DND-41 (cell line): ENCODE measurements at regions not wholly inside any gene's neighbourhood (a gene's known extent, or its start where the extent isn't known, plus 50 kb on each side); places are given as distances from the start of the nearest gene placed in this dataset.

Experiments
- ATAC-seq: fragments of 200-7000 bp; cut with Tn5 transposase; 3 replicates; pipeline ENCODE4 v1.9.1; 2021; ENCODE audit warnings: low read depth; ENCODE audit not compliant: insufficient read depth
- DNase-seq: peaks from one replicate; pipeline ENCODE4 v3.0.0-alpha.2; 2020
- H2AFZ ChIP-seq: 2 replicates; pipeline ENCODE4 v1.6.0; 2012; ENCODE audit warnings: low read depth, low read length
- H3K27ac ChIP-seq: 2 replicates; pipeline ENCODE4 v1.5.1; 2012; ENCODE audit warnings: low read length, inconsistent platforms
- H3K27me3 ChIP-seq: fragments of 200-600 bp; sonication (generic); 2 replicates; pipeline ENCODE4 v1.6.0; 2012; ENCODE audit warnings: low read length, mild to moderate bottlenecking, inconsistent platforms; ENCODE audit not compliant: insufficient read depth, poor library complexity
- H3K36me3 ChIP-seq: 2 replicates; pipeline ENCODE4 v1.5.1; 2012; ENCODE audit warnings: low read length, inconsistent platforms; ENCODE audit not compliant: insufficient read depth
- H3K4me1 ChIP-seq: 2 replicates; pipeline ENCODE4 v1.5.1; 2012; ENCODE audit warnings: mild to moderate bottlenecking, low read length; ENCODE audit not compliant: insufficient read depth
- H3K4me2 ChIP-seq: 2 replicates; pipeline ENCODE4 v1.6.0; 2012; ENCODE audit warnings: mild to moderate bottlenecking, moderate library complexity, low read length, inconsistent platforms; ENCODE audit not compliant: insufficient read depth
- H3K4me3 ChIP-seq, 2 experiments: fragments of 200-600 bp in 1 of 2; shearing (Covaris generic) in 1 of 2; 2 replicates each; pipeline ENCODE4 v1.5.1; 2012 to 2016; ENCODE audit warnings: inconsistent platforms in 2 of 2, low read length in 2 of 2, mild to moderate bottlenecking in 2 of 2, low read depth in 1 of 2, moderate library complexity in 1 of 2
- H3K79me2 ChIP-seq: 2 replicates; pipeline ENCODE4 v1.6.0; 2012; ENCODE audit warnings: low read length, inconsistent platforms; ENCODE audit not compliant: insufficient read depth
- H3K9ac ChIP-seq: 2 replicates; pipeline ENCODE4 v1.6.0; 2012; ENCODE audit warnings: low read depth, mild to moderate bottlenecking, inconsistent platforms, low read length, moderate library complexity
- H3K9me3 ChIP-seq: 2 replicates; pipeline ENCODE4 v1.5.1; 2012; ENCODE audit warnings: low read length, moderate library complexity, mild to moderate bottlenecking, inconsistent platforms; ENCODE audit not compliant: insufficient read depth, severe bottlenecking
- H4K20me1 ChIP-seq: 2 replicates; pipeline ENCODE4 v1.6.0; 2012; ENCODE audit warnings: low read length; ENCODE audit not compliant: insufficient read depth
- EZH2 ChIP-seq: IDR thresholded peaks from 3 replicates; pipeline ENCODE4 v1.6.1; 2012; ENCODE audit warnings: borderline replicate concordance, low read depth, mild to moderate bottlenecking, moderate library complexity, low read length, inconsistent platforms; ENCODE audit not compliant: severe bottlenecking
- TF ChIP-seq, protein P1 (sequence below): IDR thresholded peaks from 2 replicates; pipeline ENCODE4 v1.5.1; 2012; ENCODE audit warnings: borderline replicate concordance, low read length, moderate library complexity, mild to moderate bottlenecking; ENCODE audit not compliant: poor library complexity, severe bottlenecking; ENCODE audit errors: extremely low read depth

DNA sequence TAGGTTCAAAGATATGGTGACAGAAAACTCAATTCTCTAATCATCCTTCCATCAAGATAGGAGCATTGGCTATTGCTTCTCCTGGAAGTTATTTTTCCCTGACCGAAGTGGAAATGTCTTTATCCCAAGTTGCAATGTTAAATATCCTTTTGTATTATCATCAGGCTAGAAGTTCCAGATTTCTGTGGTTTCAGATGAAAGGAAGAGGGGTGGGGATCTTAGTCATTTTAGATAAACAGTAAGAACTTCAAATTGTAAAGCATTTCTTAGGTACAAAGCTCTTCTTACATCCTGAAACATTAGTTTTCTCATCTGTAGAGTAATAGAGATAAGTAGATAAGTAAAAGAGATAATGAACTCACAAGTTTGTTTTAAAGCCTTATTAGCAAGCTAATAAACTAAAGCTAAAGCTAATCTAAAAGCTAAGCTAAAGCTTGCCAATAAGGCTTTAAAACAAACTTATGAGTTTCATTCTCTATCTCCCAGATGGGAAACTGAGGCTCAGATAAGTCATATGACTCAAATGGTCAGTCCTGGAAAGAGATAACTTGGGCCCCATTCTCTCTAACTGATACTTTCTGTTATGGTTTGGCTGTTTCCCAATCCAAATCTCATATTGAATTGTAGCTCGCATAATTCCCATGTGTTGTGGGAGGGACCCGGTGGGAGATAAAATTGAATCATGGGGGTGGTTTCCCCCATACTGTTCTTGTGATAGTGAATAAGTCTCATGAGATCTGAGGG, 99.2 kb upstream of the KCNK2 start:
- no peak overlapping the region for H3K27ac ChIP-seq
- no peak overlapping the region for H2AFZ ChIP-seq
- TF ChIP-seq EZH2, result no peak
- no peak for ATAC-seq
- no peaks in the 10 kb centered on the region for H3K36me3 ChIP-seq
- no peak overlapping the region for H3K4me2 ChIP-seq
- H3K79me2 ChIP-seq, result no peaks in the 10 kb centered on the region
- no peak overlapping the region for H3K9ac ChIP-seq
- DNase-seq, result no peak
- no peak overlapping the region for H3K4me3 ChIP-seq
- no peaks in the 10 kb centered on the region for H4K20me1 ChIP-seq
- H3K27me3 ChIP-seq, result no peaks in the 10 kb centered on the region
- no peaks in the 10 kb centered on the region for H3K9me3 ChIP-seq
- no peaks in the 10 kb centered on the region for H3K4me1 ChIP-seq

DNA sequence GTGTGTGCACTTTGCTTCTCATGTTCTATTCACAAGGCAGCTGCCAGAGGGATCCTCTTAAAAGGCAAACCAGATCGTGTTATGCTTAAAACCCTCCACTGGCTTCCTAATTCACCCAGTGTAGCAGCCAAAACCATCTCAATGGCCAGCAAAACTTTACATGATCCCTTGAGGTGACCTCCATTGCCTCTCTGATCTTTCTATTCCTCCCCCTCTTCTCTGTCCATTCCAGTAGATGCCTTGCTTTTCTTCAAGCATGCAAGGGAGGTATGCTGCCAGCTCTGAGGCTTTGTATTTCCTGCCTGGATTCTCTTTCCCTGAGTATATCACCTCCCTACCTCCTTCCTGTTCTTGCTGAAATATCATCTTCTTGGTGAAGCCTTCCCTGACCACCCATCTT, 93.2 kb upstream of the KCNK2 start:
- Histone ChIP-seq H3K9me3 (no peaks in the 10 kb centered on the region), H3K79me2 (no peaks in the 10 kb centered on the region), H4K20me1 (no peaks in the 10 kb centered on the region), H3K4me3 (no peak overlapping the region), H2AFZ (no peak overlapping the region), H3K27me3 (no peaks in the 10 kb centered on the region), H3K27ac (no peak overlapping the region), H3K36me3 (no peaks in the 10 kb centered on the region), H3K9ac (no peak overlapping the region), H3K4me2 (no peak overlapping the region), H3K4me1 (no peaks in the 10 kb centered on the region)
- DNase-seq (no peak), ATAC-seq (no peak)
- TF ChIP-seq, protein P1, sequence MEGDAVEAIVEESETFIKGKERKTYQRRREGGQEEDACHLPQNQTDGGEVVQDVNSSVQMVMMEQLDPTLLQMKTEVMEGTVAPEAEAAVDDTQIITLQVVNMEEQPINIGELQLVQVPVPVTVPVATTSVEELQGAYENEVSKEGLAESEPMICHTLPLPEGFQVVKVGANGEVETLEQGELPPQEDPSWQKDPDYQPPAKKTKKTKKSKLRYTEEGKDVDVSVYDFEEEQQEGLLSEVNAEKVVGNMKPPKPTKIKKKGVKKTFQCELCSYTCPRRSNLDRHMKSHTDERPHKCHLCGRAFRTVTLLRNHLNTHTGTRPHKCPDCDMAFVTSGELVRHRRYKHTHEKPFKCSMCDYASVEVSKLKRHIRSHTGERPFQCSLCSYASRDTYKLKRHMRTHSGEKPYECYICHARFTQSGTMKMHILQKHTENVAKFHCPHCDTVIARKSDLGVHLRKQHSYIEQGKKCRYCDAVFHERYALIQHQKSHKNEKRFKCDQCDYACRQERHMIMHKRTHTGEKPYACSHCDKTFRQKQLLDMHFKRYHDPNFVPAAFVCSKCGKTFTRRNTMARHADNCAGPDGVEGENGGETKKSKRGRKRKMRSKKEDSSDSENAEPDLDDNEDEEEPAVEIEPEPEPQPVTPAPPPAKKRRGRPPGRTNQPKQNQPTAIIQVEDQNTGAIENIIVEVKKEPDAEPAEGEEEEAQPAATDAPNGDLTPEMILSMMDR, result no peak

DNA sequence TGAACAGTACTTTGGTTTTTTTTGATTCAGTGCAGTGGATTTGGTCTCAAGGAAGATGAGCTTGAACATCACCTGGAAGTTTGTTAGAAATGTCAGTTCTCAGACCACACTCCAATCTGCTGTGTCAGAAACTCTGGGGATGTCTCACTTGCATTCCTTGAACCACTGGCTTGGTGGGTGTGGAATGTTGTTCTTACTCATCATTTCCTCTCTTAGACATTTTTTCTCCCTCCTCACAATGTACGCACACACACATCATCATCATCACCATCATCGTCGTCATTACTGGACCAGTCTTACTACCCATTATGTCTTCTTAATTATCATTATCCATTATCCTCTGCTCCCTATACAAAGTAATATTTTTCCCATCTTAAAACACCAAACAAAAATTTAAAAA, 91.9 kb upstream of the KCNK2 start:
- Histone ChIP-seq H3K27ac (no peak overlapping the region), H3K9ac (no peak overlapping the region), H3K36me3 (no peaks in the 10 kb centered on the region), H3K4me2 (no peak overlapping the region), H2AFZ (no peak overlapping the region), H4K20me1 (no peaks in the 10 kb centered on the region), H3K27me3 (no peaks in the 10 kb centered on the region), H3K4me3 (no peak overlapping the region), H3K4me1 (no peaks in the 10 kb centered on the region), H3K9me3 (no peaks in the 10 kb centered on the region), H3K79me2 (no peaks in the 10 kb centered on the region)
- ATAC-seq (no peak), DNase-seq (no peak)
- TF ChIP-seq EZH2, result no peak
- TF ChIP-seq, protein P1, result no peak

DNA sequence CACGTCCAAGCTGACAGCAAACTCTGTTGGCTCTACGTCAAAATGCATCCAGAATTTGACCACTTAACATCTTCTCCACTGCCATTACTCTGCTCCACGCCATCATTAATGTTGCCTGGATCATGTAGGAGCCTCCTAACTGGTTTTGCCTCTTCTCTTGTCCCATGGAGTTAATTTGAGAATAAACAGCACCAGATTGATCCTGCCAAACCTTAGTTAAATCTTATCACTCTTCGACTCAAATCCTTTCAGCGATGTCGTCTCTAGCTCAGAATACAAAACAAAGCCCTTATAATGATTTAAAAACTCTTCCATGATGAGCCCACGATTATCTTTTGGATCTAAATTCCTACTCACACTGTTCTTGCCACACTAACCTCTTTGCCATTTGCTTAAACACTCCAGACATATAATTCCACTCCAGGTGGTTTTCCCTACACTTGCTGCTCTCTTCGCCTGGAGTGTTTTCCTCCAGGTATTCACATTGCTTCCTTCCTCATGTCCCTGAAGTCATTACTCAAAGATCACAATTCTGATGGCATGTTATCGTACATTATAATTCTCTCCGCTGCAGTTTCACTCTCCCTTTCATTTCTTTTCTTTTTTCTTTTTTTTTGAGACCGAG, 90.7 kb upstream of the KCNK2 start:
- TF ChIP-seq, protein P1, result no peak
- TF ChIP-seq EZH2, result no peak
- Histone ChIP-seq H3K9ac (no peak overlapping the region), H3K27me3 (no peaks in the 10 kb centered on the region), H2AFZ (no peak overlapping the region), H4K20me1 (no peaks in the 10 kb centered on the region), H3K4me2 (no peak overlapping the region), H3K79me2 (no peaks in the 10 kb centered on the region), H3K4me3 (no peak overlapping the region), H3K9me3 (no peaks in the 10 kb centered on the region), H3K27ac (no peak overlapping the region), H3K36me3 (no peaks in the 10 kb centered on the region), H3K4me1 (no peaks in the 10 kb centered on the region)
- ATAC-seq (no peak), DNase-seq (no peak)
